H1 (cell line): ENCODE measurements at regions not wholly inside any gene's neighbourhood (a gene's known extent, or its start where the extent isn't known, plus 50 kb on each side); places are given as distances from the start of the nearest gene placed in this dataset.

ENCODE experiments used
- CTCF ChIA-PET: fragments of 300-600 bp; sonication (Branson Sonifier 250); formaldehyde crosslinking; loops from one replicate; lab custom pipeline; 2021; ENCODE audit not compliant: partially characterized antibody; lab: Charles Lee
- POLR2A ChIA-PET: fragments of 300-600 bp; sonication (Branson Sonifier 250); formaldehyde crosslinking; loops from one replicate; lab custom pipeline; 2021; ENCODE audit warnings: inconsistent platforms; ENCODE audit not compliant: partially characterized antibody; lab: Charles Lee
- DNase-seq, 2 experiments: peaks; one replicate each; pipeline versions ENCODE4 v3.0.0 to v3.0.0-alpha.2; 2010 to 2022; ENCODE audit warnings: low spot score in 2 of 2, low read depth in 1 of 2, mixed read lengths in 1 of 2
- FAIRE-seq: peaks from 2 replicates; lab custom pipeline; 2011; peaks lifted over from hg19 to GRCh38; lab: Jason Lieb, UNC
- H2AFZ ChIP-seq: 2 replicates; pipeline ENCODE4 v1.8.1; 2012; ENCODE audit warnings: low read length, inconsistent platforms
- H2AK5ac ChIP-seq: 2 replicates; pipeline ENCODE4 v1.6.1; 2013; ENCODE audit warnings: low read depth, low read length
- H2BK120ac ChIP-seq: replicated peaks from 2 replicates; pipeline ENCODE3; 2013; ENCODE audit warnings: low read depth, low read length, inconsistent platforms
- H2BK12ac ChIP-seq: 2 replicates; pipeline ENCODE4 v1.6.1; 2013; ENCODE audit warnings: low read depth, low read length
- H2BK15ac ChIP-seq: 2 replicates; pipeline ENCODE4 v1.6.1; 2013; ENCODE audit warnings: low read length
- H2BK20ac ChIP-seq: 2 replicates; pipeline ENCODE4 v1.6.1; 2013; ENCODE audit warnings: low read length
- H2BK5ac ChIP-seq: 2 replicates; pipeline ENCODE4 v1.6.1; 2013; ENCODE audit warnings: low read depth, low read length
- H3K14ac ChIP-seq: 2 replicates; pipeline ENCODE4 v1.6.1; 2013; ENCODE audit warnings: inconsistent platforms; ENCODE audit not compliant: insufficient read length
- H3K18ac ChIP-seq: 2 replicates; pipeline ENCODE4 v1.6.1; 2013; ENCODE audit warnings: low read length; ENCODE audit errors: extremely low read depth
- H3K23ac ChIP-seq: 2 replicates; pipeline ENCODE4 v1.6.1; 2013; ENCODE audit warnings: inconsistent platforms; ENCODE audit not compliant: insufficient read length
- H3K23me2 ChIP-seq: 2 replicates; pipeline ENCODE4 v1.6.1; 2013; ENCODE audit warnings: low read depth, low read length
- H3K27ac ChIP-seq: 2 replicates; pipeline ENCODE4 v1.6.1; 2011; ENCODE audit warnings: low read depth, low read length, inconsistent platforms
- H3K27me3 ChIP-seq, 4 experiments: replicated peaks in 1 of 4; 1 replicate in 1 of 4; 2 replicates in 3 of 4; pipeline versions ENCODE4 v1.6.1 to v1.8.1; 2011 to 2013; ENCODE audit warnings: low read length in 3 of 4, mild to moderate bottlenecking in 3 of 4, inconsistent platforms in 2 of 4, mixed read lengths in 2 of 4, moderate library complexity in 1 of 4; ENCODE audit not compliant: control insufficient read depth in 3 of 4, insufficient read depth in 3 of 4; ENCODE audit errors: extremely low read depth in 1 of 4
- H3K36me3 ChIP-seq, 4 experiments: 2 replicates each; pipeline versions ENCODE4 v1.6.1 to v1.8.1; 2011 to 2013; ENCODE audit warnings: mild to moderate bottlenecking in 4 of 4, low read length in 3 of 4, moderate library complexity in 2 of 4, control low read depth in 1 of 4, inconsistent platforms in 1 of 4; ENCODE audit not compliant: insufficient read depth in 4 of 4, control insufficient read depth in 2 of 4
- H3K4ac ChIP-seq: replicated peaks from 2 replicates; pipeline ENCODE3; 2013; ENCODE audit warnings: low read length, low read depth, mixed read lengths, inconsistent platforms; ENCODE audit not compliant: insufficient read length
- H3K4me1 ChIP-seq, 4 experiments: replicated peaks in 1 of 4; 1 replicate in 1 of 4; 2 replicates in 3 of 4; pipeline versions ENCODE4 v1.6.1 to v1.8.1; 2011 to 2013; ENCODE audit warnings: low read length in 3 of 4, inconsistent platforms in 2 of 4, mixed read lengths in 1 of 4; ENCODE audit not compliant: insufficient read depth in 4 of 4, control insufficient read depth in 3 of 4
- H3K4me2 ChIP-seq, 2 experiments: 2 replicates each; pipeline versions ENCODE4 v1.6.1 to v1.8.1; 2011 to 2013; ENCODE audit warnings: low read depth in 2 of 2, low read length in 2 of 2, control low read depth in 1 of 2, inconsistent platforms in 1 of 2, mild to moderate bottlenecking in 1 of 2; ENCODE audit not compliant: insufficient read depth in 1 of 2
- H3K4me3 ChIP-seq, 4 experiments: fragments of 200-600, 300-600 bp in 1 of 4; sonication (generic), shearing (Covaris generic), sonication (Bioruptor Twin) in 1 of 4; 2 replicates each; pipeline versions ENCODE4 v1.5.1 to v1.8.1; 2011 to 2016; ENCODE audit warnings: low read length in 4 of 4, low read depth in 3 of 4, control low read depth in 2 of 4, inconsistent platforms in 2 of 4, mild to moderate bottlenecking in 2 of 4, mixed read lengths in 1 of 4, moderate library complexity in 1 of 4; ENCODE audit not compliant: insufficient read depth in 2 of 4; ENCODE audit errors: extremely low read depth in 1 of 4
- H3K56ac ChIP-seq: replicated peaks from 2 replicates; pipeline ENCODE3; 2013; ENCODE audit warnings: low read depth, mild to moderate bottlenecking, mixed read lengths, low read length, inconsistent platforms; ENCODE audit not compliant: insufficient read length
- H3K79me1 ChIP-seq: 2 replicates; pipeline ENCODE4 v1.6.1; 2013; ENCODE audit warnings: low read depth, low read length, control low read depth
- H3K79me2 ChIP-seq, 2 experiments: 2 replicates each; pipeline versions ENCODE4 v1.6.1 to v1.8.1; 2012 to 2013; ENCODE audit warnings: low read length in 2 of 2, mild to moderate bottlenecking in 2 of 2, inconsistent platforms in 1 of 2; ENCODE audit not compliant: insufficient read depth in 2 of 2, control insufficient read depth in 1 of 2
- H3K9ac ChIP-seq, 4 experiments: replicated peaks in 1 of 4; 1 replicate in 1 of 4; 2 replicates in 3 of 4; pipeline versions ENCODE4 v1.6.1 to v1.8.1; 2011 to 2013; ENCODE audit warnings: low read depth in 3 of 4, low read length in 3 of 4, control low read depth in 2 of 4, mild to moderate bottlenecking in 2 of 4, moderate library complexity in 2 of 4, inconsistent platforms in 1 of 4; ENCODE audit errors: extremely low read depth in 1 of 4
- H3K9me3 ChIP-seq, 2 experiments: 2 replicates each; pipeline versions ENCODE4 v1.6.1 to v1.8.1; 2012 to 2013; ENCODE audit warnings: mild to moderate bottlenecking in 2 of 2, moderate library complexity in 2 of 2, control low read depth in 1 of 2, inconsistent platforms in 1 of 2, low read depth in 1 of 2, low read length in 1 of 2, mixed read lengths in 1 of 2; ENCODE audit not compliant: insufficient read depth in 2 of 2
- H4K20me1 ChIP-seq, 2 experiments: replicated peaks in 1 of 2; 2 replicates each; pipeline versions ENCODE3 to v1.8.1; 2011 to 2013; ENCODE audit warnings: inconsistent platforms in 2 of 2, low read length in 2 of 2, mild to moderate bottlenecking in 1 of 2; ENCODE audit not compliant: insufficient read depth in 2 of 2, control insufficient read depth in 1 of 2
- H4K5ac ChIP-seq: 2 replicates; pipeline ENCODE4 v1.6.1; 2013; ENCODE audit warnings: low read length, low read depth, mixed read lengths, inconsistent platforms; ENCODE audit not compliant: insufficient read length
- H4K8ac ChIP-seq: 2 replicates; pipeline ENCODE4 v1.8.0; 2013; ENCODE audit warnings: mild to moderate bottlenecking, moderate library complexity, low read length, inconsistent platforms; ENCODE audit not compliant: insufficient read depth; ENCODE audit errors: extremely low read depth
- H4K91ac ChIP-seq: replicated peaks from 2 replicates; pipeline ENCODE3; 2013; ENCODE audit warnings: low read length, mixed read lengths, inconsistent platforms; ENCODE audit not compliant: insufficient read length
- CHD2 ChIP-seq: IDR thresholded peaks from 2 replicates; pipeline ENCODE4 v1.6.1; 2012; ENCODE audit warnings: low read length, improper control_type of control experiment
- CTCF ChIP-seq, 3 experiments: IDR thresholded peaks; 1 replicate in 2 of 3; 2 replicates in 1 of 3; pipeline versions ENCODE4 v1.5.1 to v1.6.1; 2011; ENCODE audit warnings: low read length in 3 of 3, mild to moderate bottlenecking in 3 of 3, inconsistent platforms in 2 of 3, low read depth in 1 of 3, moderate library complexity in 1 of 3; ENCODE audit not compliant: insufficient read depth in 1 of 3; ENCODE audit errors: control extremely low read depth in 1 of 3
- E2F6 ChIP-seq: IDR thresholded peaks from 2 replicates; pipeline ENCODE4 v1.6.1; 2012; ENCODE audit warnings: inconsistent platforms
- HDAC2 ChIP-seq, 2 experiments: fragments of 300-600 bp in 1 of 2; sonication (generic) in 1 of 2; IDR thresholded peaks; 2 replicates each; pipeline ENCODE4 v1.6.1; 2011 to 2012; ENCODE audit warnings: low read depth in 2 of 2, low read length in 2 of 2, mild to moderate bottlenecking in 2 of 2, moderate library complexity in 2 of 2, borderline replicate concordance in 1 of 2, inconsistent platforms in 1 of 2
- POU5F1 ChIP-seq: IDR thresholded peaks from 2 replicates; pipeline ENCODE4 v1.6.1; 2011; ENCODE audit warnings: low read depth, mild to moderate bottlenecking, low read length, moderate library complexity
- TBP ChIP-seq: IDR thresholded peaks from 2 replicates; pipeline ENCODE4 v1.6.1; 2011; ENCODE audit warnings: low read depth, low read length, improper control_type of control experiment
- WGBS, 2 experiments: shearing (Covaris generic) in 1 of 2; methylation state at CpG; one replicate each; pipeline versions ENCODE4 v1.1.6 to v1.1.7; 2013 to 2015; ENCODE audit warnings: low lambda C conversion rate in 2 of 2, mixed read lengths in 2 of 2, inconsistent platforms in 1 of 2, low coverage in 1 of 2, missing lambda C conversion rate in 1 of 2; ENCODE audit not compliant: insufficient replicate concordance in 2 of 2, insufficient coverage in 1 of 2, insufficient read length in 1 of 2; ENCODE audit errors: extremely low coverage in 1 of 2, missing lambda C conversion rate in 1 of 2; 5-methylcytosine and 5-hydroxymethylcytosine counted together

- peaks cover 0 to 4% (median 0%) of the 10 kb centered on the region in 4 experiments; a peak in 2 of 7 replicates for H3K4me1 ChIP-seq
- FAIRE-seq (no peak), DNase-seq (no peak)
- H4K5ac ChIP-seq: no peak overlapping the region
- H2BK12ac ChIP-seq: no peak overlapping the region
- no peak overlapping the region for H3K4ac ChIP-seq
- no peak overlapping the region for H2BK15ac ChIP-seq
- no peaks in the 10 kb centered on the region for H3K79me1 ChIP-seq
- no peak overlapping the region for H3K4me3 ChIP-seq
- no peak overlapping the region for H2BK5ac ChIP-seq
- no peak overlapping the region for H2BK20ac ChIP-seq
- H3K36me3 ChIP-seq: no peaks in the 10 kb centered on the region
- 93% methylated on average over 2 of the region's 2 CpGs; no CpG with 5 or more reads in 1 of the 2 experiments for WGBS, 2 experiments
- no peak overlapping the region for H2BK120ac ChIP-seq
- ChIA-PET POLR2A (no interaction called here), CTCF (interaction anchor here (0.6 kb wide), 1 partner anchor 9 kb away, joined by 3 read pairs; no protein-coding TSS in a partner anchor)
- TF ChIP-seq TBP (no peak), E2F6 (no peak), CHD2 (no peak), HDAC2 (IDR thresholded peaks at IDR 0.05; ENCODE audit: borderline replicate concordance in 1 of 2, low read depth in 2 of 2, low read length in 2 of 2) (no peak), POU5F1 (no peak), CTCF (IDR thresholded peaks at IDR 0.05; ENCODE audit: control extremely low read depth in 1 of 3, insufficient read depth in 1 of 3, low read depth in 1 of 3, low read length in 3 of 3) (no peak)
- no peaks in the 10 kb centered on the region for H4K20me1 ChIP-seq
- H3K56ac ChIP-seq: no peak overlapping the region
- no peak overlapping the region for H3K23ac ChIP-seq
- H3K9me3 ChIP-seq: no peaks in the 10 kb centered on the region
- no peaks in the 10 kb centered on the region for H3K27me3 ChIP-seq
- H2AK5ac ChIP-seq: no peak overlapping the region
- H3K79me2 ChIP-seq: no peaks in the 10 kb centered on the region
- H3K14ac ChIP-seq: no peak overlapping the region
- no peak overlapping the region for H3K4me2 ChIP-seq
- H3K23me2 ChIP-seq: no peaks in the 10 kb centered on the region
- no peak overlapping the region for H2AFZ ChIP-seq
- no peak overlapping the region for H3K27ac ChIP-seq
- H3K18ac ChIP-seq: no peak overlapping the region
- no peak overlapping the region for H4K8ac ChIP-seq
- no peak overlapping the region for H4K91ac ChIP-seq
- no peak overlapping the region for H3K9ac ChIP-seq
Observed at GRCh38 chr2:181395851-181396250, 61.3 kb upstream of the ITGA4 start.
